HG03103 (cell line): ENCODE measurements at regions not wholly inside any gene's neighbourhood (a gene's known extent, or its start where the extent isn't known, plus 50 kb on each side); places are given as distances from the start of the nearest gene placed in this dataset.

Experiments used
- ATAC-seq: cut with Tn5 transposase; IDR thresholded peaks from one replicate; pipeline ENCODE4 v1.9.1; 2021; ENCODE audit warnings: low read depth; ENCODE audit not compliant: unreplicated experiment

DNA sequence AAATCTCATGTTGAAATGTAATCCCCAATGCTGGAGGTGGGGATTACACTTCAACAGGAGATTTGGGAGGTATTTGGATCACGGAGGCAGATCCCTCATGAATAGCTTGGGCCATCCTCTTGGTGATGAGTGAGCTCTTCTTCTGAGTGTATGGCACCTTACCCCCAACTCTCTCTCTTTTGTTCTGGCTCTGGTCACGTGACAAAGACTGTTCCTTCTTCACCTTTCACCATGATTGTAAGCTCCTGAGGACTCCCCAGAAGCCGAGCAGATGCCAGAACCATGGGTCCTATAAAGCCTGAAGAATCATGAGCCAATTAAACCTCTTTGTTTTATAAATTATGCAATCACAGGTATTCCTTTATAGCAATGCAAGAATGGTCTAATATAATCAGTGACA is 684.2 kb downstream of the LIG4 start:
- no peak for ATAC-seq

DNA sequence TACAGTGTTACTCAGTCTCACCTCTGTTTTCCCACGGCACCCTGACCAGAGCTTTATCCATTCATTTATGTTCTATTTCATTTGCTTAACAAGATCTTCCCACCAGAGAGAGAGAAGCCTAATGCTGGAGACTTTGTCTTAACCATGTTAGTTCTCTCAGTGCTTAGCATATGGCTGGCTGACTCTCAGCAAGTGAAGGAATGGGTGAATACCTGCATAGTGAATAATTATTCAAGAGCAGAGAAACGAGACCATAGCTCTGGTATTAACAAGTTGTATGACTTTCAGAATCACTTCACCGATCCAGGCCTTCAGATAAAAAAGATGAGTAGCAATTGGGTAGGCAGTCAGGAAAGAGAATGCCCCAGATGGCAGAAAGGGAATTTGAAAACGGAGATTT is 686.3 kb downstream of the LIG4 start:
- no peak for ATAC-seq

DNA sequence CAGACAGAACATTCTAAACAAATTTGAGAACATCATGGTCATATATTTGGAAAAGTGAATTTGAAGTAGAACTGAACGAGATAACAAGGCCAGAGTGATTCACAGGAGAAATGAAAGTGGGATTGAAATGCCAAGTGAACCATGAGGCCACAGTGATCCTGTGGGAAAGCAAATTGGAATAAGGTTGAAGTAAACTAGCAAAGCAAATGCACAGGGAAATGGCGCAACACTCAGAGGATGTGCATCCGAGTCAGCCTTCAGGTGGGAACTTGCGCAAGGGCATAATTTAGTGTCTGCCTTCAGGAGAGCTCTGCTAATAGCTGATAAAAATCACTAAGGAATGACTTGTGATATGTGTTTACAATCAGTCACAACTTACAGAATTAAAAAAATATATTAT is 696.6 kb downstream of the LIG4 start:
- ATAC-seq: no peak

DNA sequence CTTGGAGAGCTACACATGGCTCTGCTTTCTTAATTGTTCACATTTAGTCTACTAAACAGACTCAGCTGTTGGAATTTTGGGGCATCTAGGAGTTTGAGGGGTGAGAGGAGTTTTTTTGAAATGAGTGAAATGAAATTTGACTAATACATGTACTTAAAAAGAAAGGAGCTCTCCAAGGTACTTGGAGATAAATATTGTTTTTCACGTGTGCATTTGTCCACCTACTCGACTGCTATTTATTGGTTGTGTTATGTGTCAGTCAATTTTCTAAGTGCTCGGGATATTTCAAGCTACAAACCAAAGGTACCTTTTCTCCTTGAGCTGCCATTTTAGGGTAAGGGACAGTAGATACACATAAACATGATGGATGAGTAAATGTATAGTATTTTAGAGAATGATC is 697.0 kb downstream of the LIG4 start:
- ATAC-seq: no peak

DNA sequence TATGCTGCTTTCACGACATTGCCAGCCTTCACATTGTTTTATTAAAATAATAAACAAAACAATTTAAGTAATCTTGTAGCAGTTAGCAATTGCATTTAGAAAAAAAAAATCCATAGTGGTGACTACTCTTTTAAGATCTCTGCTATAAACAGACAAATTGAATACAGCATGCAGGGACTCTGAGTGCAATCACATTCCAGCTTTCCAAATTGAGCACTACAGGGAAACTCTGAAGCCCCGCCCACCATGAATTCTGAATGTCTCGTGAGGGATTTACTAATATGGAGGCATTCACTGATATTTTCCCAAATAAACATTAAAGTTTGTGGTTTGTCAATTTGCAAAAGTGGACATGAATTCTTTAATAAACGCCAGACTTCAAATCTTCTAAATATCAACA is 698.8 kb downstream of the LIG4 start:
- ATAC-seq: no peak

DNA sequence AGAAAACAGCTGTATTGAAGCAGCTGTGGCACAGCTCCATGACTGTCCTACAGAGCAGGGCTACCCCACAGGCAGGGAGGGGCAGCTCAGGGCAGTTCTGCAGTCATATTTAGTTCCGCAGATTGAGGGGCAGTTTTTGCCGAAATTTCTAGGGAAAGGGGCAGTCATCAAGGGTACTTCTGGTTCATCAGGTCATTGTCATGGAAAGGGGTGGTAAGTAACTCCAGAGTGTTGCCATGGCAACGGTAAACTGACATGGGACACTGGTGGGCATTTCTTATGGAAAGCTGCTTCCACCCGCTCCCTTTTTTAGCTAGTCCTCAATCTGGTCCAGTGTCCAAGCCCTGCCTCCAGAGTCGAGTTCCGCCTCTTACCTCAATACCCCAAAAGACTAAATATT is 702.8 kb downstream of the LIG4 start:
- ATAC-seq: no peak

DNA sequence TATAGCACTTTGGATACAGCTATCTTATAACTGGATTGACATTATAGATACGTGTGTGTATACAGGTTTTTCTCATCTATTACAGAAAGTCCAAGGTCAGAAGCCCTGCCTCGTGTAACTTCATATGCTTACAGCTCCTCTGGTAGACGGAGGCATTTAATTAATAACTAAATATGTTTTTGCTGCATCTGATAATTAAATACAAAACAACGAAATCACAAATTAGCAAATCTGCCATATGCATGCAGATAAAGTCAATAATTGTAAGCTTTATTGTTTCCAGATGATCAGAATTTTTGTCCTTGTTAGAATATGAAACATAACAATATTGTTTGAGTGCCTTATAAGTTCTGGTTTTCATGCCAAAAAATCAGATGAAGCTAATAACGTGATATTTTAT is 717.7 kb downstream of the LIG4 start:
- no peak for ATAC-seq

DNA sequence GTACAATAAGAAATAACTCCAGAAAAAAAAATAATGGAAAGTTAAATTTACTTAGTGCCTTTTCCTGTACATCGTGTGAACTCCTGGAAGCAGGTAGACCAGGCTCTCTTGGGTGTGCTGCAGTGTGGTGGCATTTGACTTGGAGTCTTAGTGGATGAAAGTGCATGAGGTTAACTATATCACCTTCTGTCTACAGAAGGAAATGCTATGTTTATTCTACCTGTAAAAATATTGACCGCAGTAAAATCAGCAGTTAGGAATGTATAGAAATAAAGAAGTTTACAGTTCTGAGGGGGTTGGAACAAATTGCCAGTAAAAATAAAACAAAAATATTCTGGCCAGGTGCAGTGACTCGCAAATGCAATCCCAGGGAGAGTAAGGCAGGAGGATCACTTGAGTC is 722.1 kb downstream of the LIG4 start:
- ATAC-seq: no peak

DNA sequence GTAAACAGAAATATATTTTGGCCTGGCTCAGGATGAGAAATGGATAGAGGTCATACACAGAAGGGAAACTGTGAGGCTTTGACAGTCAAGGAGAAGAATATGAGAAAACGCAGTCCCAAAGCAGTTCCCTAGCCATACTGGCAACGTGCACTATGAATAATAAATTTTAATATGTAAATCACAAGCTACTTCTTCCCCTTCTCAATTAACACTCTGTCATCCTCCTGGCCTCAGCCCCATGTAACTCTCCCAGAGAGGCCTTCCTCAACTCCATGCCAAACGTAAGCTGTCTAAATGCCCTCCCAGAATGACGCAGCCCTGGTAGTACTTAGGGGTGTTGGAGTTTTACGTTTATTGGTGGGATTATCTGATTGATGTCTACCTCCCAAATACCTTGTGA is 732.6 kb downstream of the LIG4 start:
- no peak for ATAC-seq

DNA sequence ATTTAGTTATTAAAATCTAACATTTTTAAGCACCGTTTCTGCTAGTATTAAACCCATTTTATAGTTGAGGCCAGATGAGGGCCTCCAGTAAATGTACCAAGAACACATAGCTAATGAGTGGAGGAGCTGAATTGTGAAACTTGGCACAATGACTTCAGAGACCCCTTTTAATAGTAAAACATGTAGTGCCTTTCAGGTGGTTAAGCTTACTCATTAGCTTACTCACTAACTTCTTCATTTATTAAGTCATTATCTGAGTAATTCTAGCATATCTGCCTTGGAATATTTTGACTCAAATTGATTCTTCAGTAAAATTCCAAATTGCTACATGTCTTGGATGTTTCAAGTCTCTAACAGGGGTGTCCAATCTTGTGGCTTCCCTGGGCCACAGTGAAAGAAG is 735.2 kb downstream of the LIG4 start:
- ATAC-seq: no peak

DNA sequence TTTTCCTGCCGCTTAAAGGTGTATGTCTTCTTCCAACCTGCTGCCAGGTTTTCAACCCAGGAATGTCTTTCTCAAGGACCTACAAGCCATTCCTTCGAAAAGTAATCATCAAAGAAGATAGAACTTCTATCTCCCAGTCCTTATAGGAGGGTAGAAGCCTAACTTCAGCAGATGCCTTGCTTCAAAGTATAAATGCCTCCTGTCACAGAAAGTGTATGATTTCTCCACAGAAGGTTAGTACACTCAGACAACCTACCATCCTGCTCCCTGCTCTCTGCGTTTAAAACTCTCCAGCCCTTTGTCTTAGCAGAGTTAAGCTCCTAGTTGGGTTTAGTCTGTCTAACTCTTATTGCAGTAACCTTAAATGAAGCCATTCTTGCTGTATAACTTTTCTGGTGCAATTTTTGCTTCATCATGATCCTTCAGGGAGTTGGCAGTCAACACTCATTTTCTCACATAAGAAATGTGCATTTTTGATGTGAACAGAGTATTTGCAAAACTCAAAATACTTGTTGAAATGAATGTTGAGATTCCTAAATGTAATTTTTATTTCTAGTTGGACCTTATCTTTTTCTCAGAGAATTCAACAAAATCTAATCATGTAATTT is 737.5 kb downstream of the LIG4 start:
- ATAC-seq: no peak

DNA sequence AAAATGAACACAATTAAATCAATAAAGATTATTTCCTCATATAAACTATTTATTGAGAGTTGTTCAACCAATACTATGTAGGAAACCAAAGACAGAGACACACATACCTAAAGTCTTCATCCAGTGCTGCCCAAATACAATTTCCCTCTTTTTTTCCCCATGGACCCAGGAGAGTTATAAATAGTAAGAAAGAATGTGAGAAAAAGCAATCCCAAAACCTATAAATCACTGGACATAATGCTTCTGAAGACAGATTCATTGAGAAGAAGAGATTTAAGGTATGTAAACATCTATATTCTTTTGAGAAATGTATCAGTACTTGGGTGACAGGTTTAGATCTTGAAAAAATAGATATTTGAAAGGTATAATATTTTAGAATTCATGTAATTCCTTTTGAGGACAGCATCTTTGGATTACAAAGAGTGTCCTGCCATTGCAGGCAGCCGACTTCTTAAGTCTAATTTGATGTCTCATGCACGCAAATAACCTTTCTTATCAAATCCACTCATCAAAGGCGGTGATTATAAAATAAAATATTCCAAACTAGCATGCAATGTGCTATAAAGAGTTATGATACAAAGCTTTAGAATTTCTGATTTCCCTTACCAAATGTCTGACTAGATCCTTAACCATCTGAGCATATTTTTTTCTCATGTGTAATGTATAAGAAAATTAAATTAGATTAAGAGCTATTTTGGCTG is 739.4 kb downstream of the LIG4 start:
- no peak for ATAC-seq

DNA sequence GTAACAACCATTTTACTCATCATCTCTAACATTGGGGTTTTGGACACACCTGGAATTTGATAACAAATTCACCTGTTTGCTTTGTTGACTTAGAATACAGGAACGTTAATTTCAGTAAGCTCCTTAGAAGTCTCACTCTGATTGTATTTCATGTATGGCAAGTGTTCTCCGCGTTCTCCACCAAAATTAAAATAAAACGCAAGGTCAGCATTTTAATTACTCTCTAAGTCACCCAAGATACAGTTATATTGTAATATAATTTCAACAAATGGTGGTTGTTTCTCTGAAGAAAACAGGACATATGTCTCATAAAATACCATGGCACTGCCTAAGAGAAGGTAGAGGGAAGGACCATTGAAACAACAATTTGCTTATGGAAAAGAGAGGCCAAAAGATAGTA is 742.1 kb downstream of the LIG4 start:
- ATAC-seq: no peak

DNA sequence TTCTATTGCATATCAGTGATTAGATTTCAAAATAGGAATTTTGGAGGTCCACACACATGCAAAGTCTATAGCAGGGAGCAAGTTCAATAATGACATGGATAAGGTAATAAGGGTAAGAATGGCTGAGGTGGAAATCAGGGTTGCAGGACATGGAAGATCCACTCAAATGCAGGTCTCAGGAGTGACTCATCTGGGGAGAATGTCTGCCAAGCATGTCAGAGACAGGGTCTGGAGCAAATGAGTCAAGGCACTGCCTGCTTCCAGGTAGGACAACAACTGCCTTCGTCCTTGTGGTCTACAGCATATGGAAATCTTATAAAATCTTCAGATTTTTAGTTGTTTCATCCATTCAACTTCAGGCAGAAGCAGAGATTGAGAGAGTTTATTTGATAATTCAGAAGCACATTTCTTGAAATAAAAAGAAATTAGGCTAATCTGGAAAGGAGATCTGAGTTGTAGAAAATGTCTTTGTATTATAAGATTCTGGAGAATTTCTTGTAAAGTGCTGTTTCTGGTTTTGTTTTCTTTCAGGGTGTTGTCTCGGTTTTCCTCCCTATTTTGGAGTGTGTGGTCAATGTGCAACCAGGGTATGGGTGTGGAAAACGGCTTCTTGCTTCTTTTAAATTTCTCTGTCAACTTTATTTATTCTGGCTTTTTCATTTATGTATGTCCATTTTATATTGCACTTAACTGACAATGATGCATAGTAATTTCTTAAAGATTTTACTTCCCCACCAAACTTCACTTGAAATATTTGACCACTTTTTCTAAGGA is 748.8 kb downstream of the LIG4 start:
- no peak for ATAC-seq

DNA sequence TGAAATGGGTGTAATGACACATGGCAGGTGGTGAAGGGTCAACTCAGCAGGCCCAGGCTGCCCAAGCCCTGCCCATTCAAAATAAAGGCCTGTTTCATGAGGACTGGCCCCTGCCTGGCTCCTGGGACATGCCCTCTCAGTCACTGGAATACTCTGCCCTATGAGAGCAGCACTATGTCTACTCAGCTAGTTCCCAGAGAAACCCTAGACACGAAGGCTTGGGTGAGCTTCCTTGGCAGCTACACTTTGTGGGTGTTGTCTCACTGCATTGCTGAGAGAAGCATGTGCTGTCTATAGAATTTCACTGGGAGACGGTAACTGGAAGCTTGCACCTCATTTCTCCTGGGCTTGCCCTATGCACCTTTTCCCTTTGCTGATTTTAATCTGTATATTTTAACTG is 752.8 kb downstream of the LIG4 start:
- no peak for ATAC-seq

DNA sequence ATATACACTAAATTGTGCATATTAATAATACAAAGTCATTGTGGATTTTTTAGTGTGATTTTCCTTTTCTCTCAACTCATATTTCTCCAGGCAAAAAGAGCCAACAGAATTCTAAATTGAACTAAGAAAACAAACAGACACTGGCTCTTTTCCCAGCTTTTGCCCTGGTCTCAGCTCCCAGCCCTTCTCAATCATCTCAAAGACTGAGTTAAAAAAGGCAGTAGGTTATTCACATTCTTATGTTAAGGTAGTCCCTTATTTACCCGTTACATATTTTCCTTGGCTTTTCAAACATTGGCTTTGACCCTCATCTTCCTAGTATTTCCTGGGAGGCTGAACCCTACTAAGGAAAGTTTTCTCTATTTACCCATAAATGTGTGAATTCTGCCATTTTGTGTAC is 753.6 kb downstream of the LIG4 start:
- ATAC-seq: no peak

DNA sequence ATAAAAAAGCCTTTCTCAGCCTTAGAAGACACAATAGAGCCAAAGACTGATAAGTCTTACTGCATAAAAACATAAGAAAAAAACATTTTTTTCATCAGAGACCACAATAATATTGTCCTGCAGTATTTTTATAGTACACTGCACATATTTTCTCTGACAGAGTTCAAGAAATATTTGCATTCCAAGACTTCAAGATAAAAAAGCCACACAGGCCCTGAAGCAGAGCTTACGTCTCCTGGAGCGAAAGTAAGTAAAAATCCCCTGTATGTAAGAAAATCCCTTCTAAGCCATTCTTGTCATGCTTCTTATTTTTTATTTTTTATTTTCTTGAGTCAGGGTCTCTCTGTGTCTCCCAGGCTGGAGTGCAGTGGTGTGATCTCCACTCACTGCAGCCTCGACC is 755.9 kb downstream of the LIG4 start:
- ATAC-seq: no peak

DNA sequence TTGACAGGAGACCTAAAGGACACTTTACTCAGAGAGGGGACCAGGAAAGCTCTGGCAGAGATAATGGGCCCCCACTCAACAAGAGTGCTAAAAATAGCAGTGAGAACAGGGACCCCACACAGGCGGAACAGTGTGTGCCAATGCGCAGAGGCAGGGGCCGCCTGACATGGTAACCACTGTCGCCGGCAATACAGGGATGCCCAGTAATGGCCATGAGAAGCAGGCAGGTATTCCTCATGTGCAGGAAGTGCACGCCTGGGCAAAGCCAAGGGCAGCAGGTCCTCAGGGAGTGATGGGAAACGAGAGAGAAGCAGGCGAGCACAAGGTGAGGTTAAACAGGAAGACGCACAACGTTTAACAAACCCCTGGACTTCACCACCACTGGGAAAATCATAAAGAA is 757.1 kb downstream of the LIG4 start:
- ATAC-seq: no peak

DNA sequence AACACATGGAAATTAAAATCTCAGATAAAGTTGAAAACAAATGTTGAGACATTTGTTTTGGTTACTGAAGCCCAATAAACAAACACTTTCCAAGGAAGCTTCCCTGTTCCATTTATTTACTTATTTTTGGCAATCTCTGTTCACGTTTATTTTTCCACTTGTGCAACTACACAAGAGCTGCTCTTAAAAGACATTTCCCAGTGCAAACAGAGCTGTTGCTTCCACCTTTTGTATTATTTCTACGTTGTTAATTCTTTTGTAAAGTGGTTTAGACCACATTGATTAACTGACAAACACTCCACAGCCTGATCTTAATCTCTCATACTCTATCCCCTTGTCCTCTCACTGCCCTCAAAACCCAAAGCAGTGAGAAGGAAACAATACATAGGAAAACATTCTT is 757.6 kb downstream of the LIG4 start:
- ATAC-seq: no peak

DNA sequence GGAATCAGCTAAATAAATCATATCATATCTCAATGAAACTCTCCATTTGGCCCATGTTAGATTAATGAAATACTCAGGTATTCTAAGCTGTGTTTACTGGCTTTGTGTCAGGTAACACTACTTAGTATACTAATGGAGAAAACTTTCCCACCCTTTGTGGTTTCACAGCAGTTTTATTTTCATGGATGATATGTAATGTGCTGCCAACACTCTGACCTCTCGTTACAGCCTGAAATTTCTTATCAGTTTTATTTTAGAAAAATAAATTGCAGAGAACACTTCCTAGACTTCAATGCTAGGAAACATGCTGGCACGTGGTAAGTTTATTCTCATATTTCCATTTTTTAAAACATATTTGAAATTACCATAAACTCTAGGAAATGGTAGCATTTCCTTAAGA is 758.9 kb downstream of the LIG4 start:
- no peak for ATAC-seq

DNA sequence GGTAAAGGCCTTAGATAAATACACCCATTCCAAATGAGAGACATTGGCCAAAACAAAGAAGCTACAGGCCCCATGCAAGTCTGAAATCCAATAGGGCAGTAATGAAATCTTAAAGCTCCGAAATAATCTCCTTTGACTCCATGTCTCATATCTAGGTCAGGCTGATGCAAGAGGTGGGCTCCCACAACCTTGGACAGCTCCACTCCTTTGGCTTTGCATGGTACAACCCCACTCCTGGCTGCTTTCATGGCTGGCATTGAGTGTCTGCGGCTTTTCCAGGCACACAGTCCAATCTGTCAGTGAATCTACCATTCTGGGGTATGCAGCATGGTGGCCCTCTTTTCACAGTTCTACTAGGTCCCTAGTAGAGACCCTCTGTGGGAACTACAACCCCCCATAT is 762.5 kb downstream of the LIG4 start:
- ATAC-seq: no peak

DNA sequence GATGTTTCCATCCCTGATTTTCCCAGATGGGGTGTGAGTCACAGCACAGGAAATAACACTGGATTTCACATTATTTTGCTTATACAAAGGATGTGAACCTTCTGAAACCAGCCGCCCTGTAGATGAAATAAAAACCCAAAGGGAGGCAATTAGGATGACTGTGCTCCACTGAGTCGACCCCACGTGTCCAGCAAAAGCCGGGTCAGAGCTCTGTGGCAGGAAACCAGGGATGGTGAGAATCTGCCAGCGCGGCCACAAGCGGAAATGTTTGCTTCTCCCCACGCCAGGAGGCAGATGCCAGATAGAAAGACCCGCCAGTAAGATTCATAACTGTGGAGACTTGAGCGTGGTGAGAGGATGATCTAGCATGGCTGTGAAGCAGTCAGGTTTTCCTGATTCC is 764.4 kb downstream of the LIG4 start:
- no peak for ATAC-seq
